Jurkat, Clone E6-1 (cell line): ENCODE measurements at regions not wholly inside any gene's neighbourhood (a gene's known extent, or its start where the extent isn't known, plus 50 kb on each side); places are given as distances from the start of the nearest gene placed in this dataset.
"Not testable (repeated sequence)": the region's sequence is repeated elsewhere in the genome, so short reads cannot be mapped to it uniquely, and the experiment has no call there.

Experiments
- DNase-seq: peaks from one replicate; pipeline ENCODE4 v3.0.0-alpha.2; 2011; ENCODE audit warnings: low read depth, low spot score
- H3K4me3 ChIP-seq: 2 replicates; pipeline ENCODE4 v1.5.1; 2011; ENCODE audit warnings: mild to moderate bottlenecking, low read length, control low read depth, moderate library complexity

GRCh38 chr1:88291611-88292354 lies 392.3 kb upstream of the PKN2 start:
- H3K4me3 ChIP-seq: no peak overlapping the region
- no peak for DNase-seq

DNA sequence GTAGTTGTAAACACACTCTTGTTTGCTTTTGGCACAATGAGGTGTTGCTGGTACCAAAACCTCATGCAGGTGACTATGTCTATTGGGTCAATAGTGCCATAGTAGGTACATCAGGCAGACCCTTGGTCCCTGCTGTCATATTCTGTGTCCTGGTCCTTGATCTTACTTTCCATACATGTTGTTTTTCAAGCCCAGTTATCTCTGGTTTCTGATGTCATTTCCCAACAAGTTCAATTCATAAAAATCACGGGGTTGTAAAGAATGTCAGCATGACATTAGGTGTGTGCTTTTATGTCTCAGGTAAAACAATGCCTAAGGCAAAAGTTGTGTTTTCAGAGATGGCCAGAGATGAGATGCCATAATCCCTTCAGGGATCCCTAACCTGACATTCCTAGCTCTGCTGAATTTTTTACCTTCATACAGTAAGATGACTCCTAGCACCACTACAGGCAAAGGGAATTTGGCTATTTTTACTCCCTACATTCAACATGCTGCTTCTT lies 390.3 kb upstream of the PKN2 start:
- no peak for DNase-seq
- no peak overlapping the region for H3K4me3 ChIP-seq

DNA sequence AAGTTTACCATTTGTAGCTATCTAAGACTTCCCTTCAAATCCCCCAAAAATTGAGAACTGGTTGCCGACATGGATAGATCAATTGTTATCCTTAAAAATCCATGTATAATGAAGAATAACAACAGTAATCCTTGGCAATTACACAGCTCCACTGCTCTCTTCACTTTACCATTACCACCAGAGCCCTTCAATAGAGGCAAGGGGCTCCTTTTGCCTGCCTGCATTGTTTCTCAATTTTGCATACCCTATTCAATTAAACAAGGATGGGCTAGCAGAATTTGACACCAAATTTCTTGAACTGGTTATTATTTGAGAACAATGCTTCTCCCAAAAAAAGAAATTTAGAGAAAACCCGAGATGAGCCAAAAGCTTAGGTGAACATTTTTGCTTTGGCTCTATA lies 387.8 kb upstream of the PKN2 start:
- H3K4me3 ChIP-seq: no peak overlapping the region
- DNase-seq: no peak

DNA sequence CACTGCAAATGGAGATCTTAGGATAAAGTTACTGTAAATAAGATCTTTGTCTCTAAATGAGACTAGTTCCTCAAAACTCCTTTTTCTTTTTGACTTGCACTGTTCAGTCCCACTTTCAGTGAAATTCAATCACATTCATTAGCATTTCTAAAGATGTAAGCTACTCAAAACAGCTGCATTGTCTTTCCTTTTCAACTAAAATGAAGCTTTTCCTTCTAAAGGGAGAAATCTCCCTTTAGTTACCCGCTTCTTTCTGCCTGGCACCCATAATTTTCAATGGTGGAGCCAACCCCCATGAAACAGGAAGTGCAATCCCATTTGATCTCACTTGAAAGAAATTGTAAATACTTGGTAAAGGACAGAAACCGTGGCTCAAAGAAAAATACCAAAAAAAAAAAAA lies 387.4 kb upstream of the PKN2 start:
- no peak for DNase-seq
- no peak overlapping the region for H3K4me3 ChIP-seq

GRCh38 chr1:88298506-88298905 lies 385.6 kb upstream of the PKN2 start:
- DNase-seq: no peak
- H3K4me3 ChIP-seq: no peak overlapping the region

DNA sequence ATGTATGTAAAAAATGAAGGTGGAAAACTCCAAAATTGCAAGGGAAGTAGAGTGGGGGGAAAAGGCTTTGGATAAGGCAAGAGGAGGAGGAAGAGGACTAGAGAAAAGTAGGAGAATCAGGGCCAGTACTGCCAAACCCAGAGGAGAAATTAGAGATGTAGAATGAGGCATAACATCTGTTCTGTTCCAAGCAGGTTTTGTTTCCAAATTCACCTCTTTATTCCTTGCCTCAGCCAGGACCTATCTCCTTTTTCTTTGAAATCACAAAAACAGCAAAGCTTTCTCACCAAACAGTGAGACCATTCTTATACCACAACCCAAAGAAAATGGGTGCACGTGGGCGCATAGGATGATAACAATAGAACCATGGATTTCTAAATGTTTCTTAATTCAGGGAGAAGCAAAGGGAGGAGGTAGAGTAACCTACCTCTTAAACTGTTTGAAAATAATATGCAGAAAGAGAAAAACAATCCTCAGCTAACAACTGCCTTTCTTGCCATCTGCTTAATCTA lies 383.3 kb upstream of the PKN2 start:
- H3K4me3 ChIP-seq: no peak overlapping the region
- no peak for DNase-seq

DNA sequence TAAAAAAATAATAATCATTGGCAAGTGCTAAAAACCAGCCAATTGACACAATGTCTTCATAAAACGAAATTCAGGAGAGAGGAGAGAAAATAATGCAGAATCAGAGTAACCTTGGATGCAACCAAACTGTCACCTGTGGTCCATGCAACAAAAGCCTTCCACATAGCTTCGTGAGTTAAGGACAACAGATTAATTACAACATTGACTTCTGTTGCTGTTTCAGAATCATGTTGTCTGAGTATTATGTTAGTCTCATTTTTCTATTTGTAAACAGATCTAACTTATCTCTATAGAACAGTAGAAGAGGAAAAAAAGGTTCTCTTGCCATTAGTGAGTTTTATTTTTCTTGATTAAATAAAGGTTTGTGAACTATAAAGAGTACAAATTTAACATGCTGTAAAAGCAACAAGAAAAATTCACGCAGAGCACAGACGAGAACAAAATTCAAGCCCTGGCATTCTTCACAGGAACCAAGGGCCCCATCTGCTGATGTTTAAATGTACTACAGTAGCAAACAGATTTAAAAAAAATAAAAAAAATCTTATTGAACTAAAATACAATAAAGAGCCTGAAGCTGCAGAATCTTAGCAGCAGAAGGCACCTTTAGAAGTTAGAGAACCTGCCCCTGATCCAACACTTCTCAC lies 381.1 kb upstream of the PKN2 start:
- H3K4me3 ChIP-seq: no peak overlapping the region
- DNase-seq: peak; percentile 4

DNA sequence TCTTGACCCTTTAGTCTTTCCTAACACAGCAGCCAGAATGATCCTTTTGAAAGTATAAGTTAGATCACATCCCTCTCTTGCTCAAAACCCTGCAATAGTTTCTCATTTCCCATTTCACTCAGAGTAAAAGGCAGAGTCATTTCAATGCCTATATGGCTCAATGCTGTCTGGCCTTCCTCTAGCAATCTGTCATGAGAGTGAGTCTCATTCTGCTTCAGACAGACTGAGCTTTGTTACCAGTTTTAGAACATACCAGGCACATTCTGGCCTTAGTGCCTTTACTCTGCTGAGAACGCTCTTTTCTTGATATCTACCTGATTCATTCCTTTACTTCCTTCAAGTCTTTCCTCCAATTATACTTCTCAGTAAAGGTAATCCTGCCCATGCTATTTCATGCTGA lies 372.8 kb upstream of the PKN2 start:
- H3K4me3 ChIP-seq: no peak overlapping the region
- no peak for DNase-seq

- DNase-seq: no peak
- no peak overlapping the region for H3K4me3 ChIP-seq
Observed at GRCh38 chr1:88311907-88312306, 372.2 kb upstream of the PKN2 start.

DNA sequence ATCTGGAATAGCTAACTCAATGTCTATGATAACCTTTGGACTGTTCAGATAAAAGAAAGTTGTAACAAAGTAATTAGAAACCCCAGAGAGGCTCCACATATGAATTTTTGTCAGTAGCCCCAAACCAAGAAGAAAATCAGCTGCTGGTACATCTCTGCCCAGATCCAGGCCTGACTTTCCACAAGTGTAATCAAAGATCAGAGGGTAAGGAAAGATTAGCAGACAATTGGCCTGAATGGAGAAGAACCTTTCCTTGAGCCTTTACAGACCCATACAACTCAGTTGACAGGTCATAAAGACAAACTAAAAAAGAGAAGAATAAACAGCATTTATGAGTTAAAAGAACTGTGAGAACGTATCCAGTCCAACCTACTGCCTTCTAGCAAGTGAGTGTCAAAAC lies 366.7 kb upstream of the PKN2 start:
- DNase-seq: no peak
- no peak overlapping the region for H3K4me3 ChIP-seq

GRCh38 chr1:88318740-88319139 lies 365.3 kb upstream of the PKN2 start:
- H3K4me3 ChIP-seq: no peak overlapping the region
- no peak for DNase-seq

DNA sequence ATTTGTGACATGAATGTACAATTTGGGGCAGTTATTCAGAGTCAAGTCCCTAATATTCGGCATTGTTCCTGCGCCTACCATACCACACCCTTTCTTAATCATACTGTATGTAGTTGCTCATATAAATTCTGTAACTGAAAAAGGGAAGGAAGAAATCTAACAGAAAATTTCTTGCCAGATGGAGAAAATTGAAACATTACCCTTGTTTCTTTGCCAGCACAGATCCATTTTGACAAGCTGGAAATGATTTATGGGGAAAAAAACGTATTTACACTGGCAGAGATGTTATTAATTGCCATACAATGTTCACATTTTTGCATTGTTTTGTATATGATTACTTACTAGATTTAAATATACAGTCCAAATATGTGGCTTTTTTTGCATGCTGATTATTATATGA lies 363.8 kb upstream of the PKN2 start:
- H3K4me3 ChIP-seq: no peak overlapping the region
- DNase-seq: no peak

DNA sequence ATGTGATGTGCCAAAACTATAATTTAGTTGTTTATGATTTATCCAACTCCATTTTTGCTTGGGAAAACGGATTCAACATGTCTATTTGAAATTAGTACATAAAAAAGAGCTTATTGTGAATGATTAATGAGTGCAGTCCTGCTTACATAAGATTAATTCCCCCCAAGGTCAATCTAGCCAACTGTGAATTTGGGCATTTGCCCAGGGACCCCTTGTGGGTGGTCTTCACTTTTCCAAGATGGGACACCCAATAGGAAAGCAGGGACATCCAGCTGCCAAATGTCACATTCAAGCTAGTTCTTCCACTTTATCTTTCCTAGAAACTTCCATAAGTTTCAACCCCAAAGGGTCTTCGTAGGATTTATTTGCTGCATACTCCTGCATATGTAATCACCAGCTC lies 362.4 kb upstream of the PKN2 start:
- no peak for DNase-seq
- no peak overlapping the region for H3K4me3 ChIP-seq

- DNase-seq: no peak
- H3K4me3 ChIP-seq: no peak overlapping the region
Observed at GRCh38 chr1:88324899-88325298, 359.2 kb upstream of the PKN2 start.

- no peak for DNase-seq
- no peak overlapping the region for H3K4me3 ChIP-seq
Observed at GRCh38 chr1:88327391-88328267, 356.4 kb upstream of the PKN2 start.

DNA sequence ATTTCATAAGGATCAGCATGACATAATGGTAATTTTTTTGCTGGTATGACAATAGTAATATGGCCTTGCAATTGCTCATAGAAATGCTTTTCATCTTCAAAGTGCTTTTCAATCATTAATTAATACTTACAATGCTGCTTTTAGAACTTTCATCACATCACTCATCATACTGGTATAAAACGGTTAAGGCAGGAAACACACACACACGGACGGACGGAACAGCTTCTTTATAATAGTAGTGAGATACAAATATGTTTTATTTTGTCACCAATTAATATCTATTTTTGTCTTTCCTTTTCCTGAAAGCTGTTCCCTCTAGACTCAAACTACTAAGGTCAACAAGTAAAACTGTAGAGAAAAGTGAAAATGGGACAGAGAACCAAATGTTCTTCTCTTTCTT lies 353.9 kb upstream of the PKN2 start:
- H3K4me3 ChIP-seq: no peak overlapping the region
- DNase-seq: no peak

DNA sequence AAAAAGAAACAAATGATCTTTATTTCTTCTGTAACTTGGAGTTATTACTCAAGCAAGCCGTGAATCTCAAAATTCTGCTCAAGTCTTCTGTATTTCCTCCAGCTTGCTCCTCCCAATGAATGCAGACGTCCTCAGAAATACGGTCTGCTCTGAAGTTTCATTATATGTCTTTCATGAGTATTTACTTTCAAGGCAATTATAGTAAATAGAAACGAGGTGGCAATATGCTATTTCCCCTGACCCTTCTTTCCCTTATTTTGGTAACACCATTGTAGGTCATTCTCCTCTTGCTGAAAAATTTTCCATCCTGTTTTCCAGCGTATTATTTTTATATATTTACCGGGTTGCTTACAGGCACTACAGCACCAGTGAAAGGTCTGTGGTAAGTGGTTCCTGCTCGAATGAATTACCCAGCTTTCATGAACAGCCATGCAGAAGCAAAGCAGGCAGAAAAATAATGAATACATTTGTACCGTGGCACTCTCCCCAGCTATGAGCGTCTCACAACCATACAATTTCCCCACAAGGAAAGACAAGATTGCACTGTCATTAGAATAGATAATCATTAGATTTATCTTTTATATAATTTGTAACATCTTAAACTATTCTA lies 350.9 kb upstream of the PKN2 start:
- no peak overlapping the region for H3K4me3 ChIP-seq
- no peak for DNase-seq

- H3K4me3 ChIP-seq: no peak overlapping the region
- DNase-seq: no peak
Observed at GRCh38 chr1:88341447-88341846, 342.6 kb upstream of the PKN2 start.

DNA sequence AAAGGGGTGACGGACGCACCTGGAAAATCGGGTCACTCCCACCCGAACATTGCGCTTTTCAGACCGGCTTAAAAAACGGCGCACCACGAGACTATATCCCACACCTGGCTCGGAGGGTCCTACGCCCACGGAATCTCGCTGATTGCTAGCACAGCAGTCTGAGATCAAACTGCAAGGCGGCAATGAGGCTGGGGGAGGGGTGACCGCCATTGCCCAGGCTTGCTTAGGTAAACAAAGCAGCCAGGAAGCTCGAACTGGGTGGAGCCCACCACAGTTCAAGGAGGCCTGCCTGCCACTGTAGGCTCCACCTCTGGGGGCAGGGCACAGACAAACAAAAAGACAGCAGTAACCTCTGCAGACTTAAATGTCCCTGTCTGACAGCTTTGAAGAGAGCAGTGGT lies 342.0 kb upstream of the PKN2 start:
- not testable (repeated sequence) for H3K4me3 ChIP-seq, DNase-seq
